Activated CD4-positive, alpha-beta T cell treated with anti-CD3 and anti-CD28 coated beads for 36 hours (primary cell): ENCODE measurements at regions not wholly inside any gene's neighbourhood (a gene's known extent, or its start where the extent isn't known, plus 50 kb on each side); places are given as distances from the start of the nearest gene placed in this dataset.

Source experiments
- ATAC-seq: fragments of 200-7000 bp; cut with Tn5 transposase; one replicate; pipeline ENCODE4 v1.10.0; 2021; ENCODE audit warnings: mild to moderate bottlenecking, moderate library complexity
- CTCF ChIA-PET: fragments of 350-600 bp; sonication (Branson Sonifier 250); formaldehyde crosslinking; loops from one replicate; lab custom pipeline; 2021; ENCODE audit warnings: antibody characterized with exemption; lab: Charles Lee
- POLR2A ChIA-PET: fragments of 350-600 bp; sonication (Branson Sonifier 250); formaldehyde crosslinking; loops from one replicate; lab custom pipeline; 2021; ENCODE audit warnings: antibody characterized with exemption, inconsistent platforms; lab: Charles Lee
- DNase-seq: peaks from one replicate; pipeline ENCODE4 v3.0.0-alpha.2; 2020
- H3K27ac Mint-ChIP-seq: one replicate; pipeline ENCODE4 v1.8.0; 2021; ENCODE audit warnings: mixed read lengths
- H3K27me3 Mint-ChIP-seq: one replicate; pipeline ENCODE4 v1.8.0; 2021; ENCODE audit warnings: mixed read lengths
- H3K36me3 Mint-ChIP-seq: one replicate; pipeline ENCODE4 v1.8.0; 2021; ENCODE audit warnings: low read depth, mixed read lengths
- H3K4me1 Mint-ChIP-seq: one replicate; pipeline ENCODE4 v1.8.0; 2021; ENCODE audit warnings: mixed read lengths
- H3K4me3 Mint-ChIP-seq: one replicate; pipeline ENCODE4 v1.8.0; 2021; ENCODE audit warnings: mild to moderate bottlenecking, moderate library complexity, mixed read lengths
- H3K9me3 Mint-ChIP-seq: one replicate; pipeline ENCODE4 v1.8.0; 2021; ENCODE audit warnings: low read depth, mixed read lengths
- intact Hi-C, 2 experiments: fragments of 100-400 bp; cut with DNase I in 1 of 2; cut with micrococcal nuclease in 1 of 2; formaldehyde crosslinking; loops; one replicate each; pipeline versions ENCODE4 v1.14.2 to v1.15.1; 2022 to 2024; cut with DNase I, micrococcal nuclease

- Mint-ChIP-seq H3K27me3 (no peaks in the 10 kb centered on the region), H3K4me3 (no peak overlapping the region), H3K36me3 (no peaks in the 10 kb centered on the region), H3K9me3 (no peaks in the 10 kb centered on the region), H3K27ac (no peak overlapping the region), H3K4me1 (no peaks in the 10 kb centered on the region)
- DNase-seq (no peak), ATAC-seq (no peak)
- POLR2A ChIA-PET, result no interaction called here
- intact Hi-C loops, result no loop called here
- CTCF ChIA-PET, result no interaction called here
Measured at GRCh38 chr9:111144741-111145140, 106.5 kb upstream of the LPAR1 start.

GRCh38 chr9:111136180-111136579, 97.9 kb upstream of the LPAR1 start:
- Mint-ChIP-seq H3K9me3 (peaks cover 7% of the 10 kb centered on the region), H3K27me3 (no peaks in the 10 kb centered on the region), H3K4me1 (no peaks in the 10 kb centered on the region), H3K4me3 (no peak overlapping the region), H3K36me3 (no peaks in the 10 kb centered on the region), H3K27ac (no peak overlapping the region)
- intact Hi-C loops, result no loop called here
- ChIA-PET CTCF (no interaction called here), POLR2A (no interaction called here)
- no peak for ATAC-seq
- no peak for DNase-seq

- no peak overlapping the region for H3K27ac Mint-ChIP-seq
Measured at GRCh38 chr9:111131211-111131610, 92.9 kb upstream of the LPAR1 start.

GRCh38 chr9:111120526-111120925, 82.3 kb upstream of the LPAR1 start:
- no peak for ATAC-seq
- H3K27ac Mint-ChIP-seq, result no peak overlapping the region
- no peaks in the 10 kb centered on the region for H3K27me3 Mint-ChIP-seq
- CTCF ChIA-PET, result interaction anchor here (1.3 kb wide), 1 partner anchor 13 kb away, joined by 3 read pairs; no protein-coding TSS in a partner anchor
- H3K36me3 Mint-ChIP-seq, result no peaks in the 10 kb centered on the region
- no peaks in the 10 kb centered on the region for H3K9me3 Mint-ChIP-seq
- no peaks in the 10 kb centered on the region for H3K4me1 Mint-ChIP-seq
- no peak for DNase-seq
- intact Hi-C loops, result no loop called here
- POLR2A ChIA-PET, result no interaction called here
- H3K4me3 Mint-ChIP-seq, result no peak overlapping the region

More at GRCh38 chr9:111131211-111131610, 92.9 kb upstream of the LPAR1 start:
- Mint-ChIP-seq H3K9me3 (peaks cover 7% of the 10 kb centered on the region), H3K4me1 (no peaks in the 10 kb centered on the region), H3K36me3 (no peaks in the 10 kb centered on the region), H3K4me3 (no peak overlapping the region), H3K27me3 (no peaks in the 10 kb centered on the region)
- DNase-seq (no peak), ATAC-seq (no peak)
- CTCF ChIA-PET, result interaction anchor here (0.5 kb wide), 1 partner anchor 1392 kb away, joined by 4 read pairs; no protein-coding TSS in a partner anchor
- intact Hi-C loops, result no loop called here
- POLR2A ChIA-PET, result no interaction called here

GRCh38 chr9:111118256-111118948, 80.1 kb upstream of the LPAR1 start:
- Mint-ChIP-seq H3K36me3 (no peaks in the 10 kb centered on the region), H3K9me3 (no peaks in the 10 kb centered on the region), H3K4me3 (no peak overlapping the region), H3K4me1 (no peaks in the 10 kb centered on the region), H3K27ac (no peak overlapping the region), H3K27me3 (no peaks in the 10 kb centered on the region)
- intact Hi-C loops, result no loop called here
- no peak for ATAC-seq
- CTCF ChIA-PET, result interaction anchor here (1.0 kb wide), 1 partner anchor 36 kb away, joined by 4 read pairs; no protein-coding TSS in a partner anchor
- DNase-seq, result no peak
- POLR2A ChIA-PET, result no interaction called here

- ChIA-PET POLR2A (no interaction called here), CTCF (interaction anchor here (1.1 kb wide), 1 partner anchor 20 kb away, joined by 3 read pairs; no protein-coding TSS in a partner anchor)
- ATAC-seq (no peak), DNase-seq (no peak)
- no peak overlapping the region for H3K27ac Mint-ChIP-seq
- H3K4me3 Mint-ChIP-seq, result no peak overlapping the region
- intact Hi-C loops, result no loop called here
- H3K4me1 Mint-ChIP-seq, result no peaks in the 10 kb centered on the region
- no peaks in the 10 kb centered on the region for H3K27me3 Mint-ChIP-seq
- H3K9me3 Mint-ChIP-seq, result no peaks in the 10 kb centered on the region
- H3K36me3 Mint-ChIP-seq, result no peaks in the 10 kb centered on the region
Measured at GRCh38 chr9:111114486-111114885, 76.2 kb upstream of the LPAR1 start.

GRCh38 chr9:111113712-111114111, 75.4 kb upstream of the LPAR1 start:
- no peaks in the 10 kb centered on the region for H3K9me3 Mint-ChIP-seq
- no peak overlapping the region for H3K27ac Mint-ChIP-seq
- ATAC-seq (no peak), DNase-seq (no peak)
- no peaks in the 10 kb centered on the region for H3K36me3 Mint-ChIP-seq
- intact Hi-C loops, result no loop called here
- ChIA-PET CTCF (interaction anchor here (1.0 kb wide), 1 partner anchor 186 kb away, joined by 3 read pairs; no protein-coding TSS in a partner anchor), POLR2A (no interaction called here)
- no peak overlapping the region for H3K4me3 Mint-ChIP-seq
- H3K27me3 Mint-ChIP-seq, result no peaks in the 10 kb centered on the region
- no peaks in the 10 kb centered on the region for H3K4me1 Mint-ChIP-seq

GRCh38 chr9:111110805-111111204, 72.5 kb upstream of the LPAR1 start:
- Mint-ChIP-seq H3K27ac (no peak overlapping the region), H3K4me1 (no peaks in the 10 kb centered on the region), H3K4me3 (no peak overlapping the region), H3K36me3 (no peaks in the 10 kb centered on the region), H3K9me3 (no peaks in the 10 kb centered on the region), H3K27me3 (no peaks in the 10 kb centered on the region)
- POLR2A ChIA-PET, result no interaction called here
- no peak for DNase-seq
- no peak for ATAC-seq
- CTCF ChIA-PET, result no interaction called here
- intact Hi-C loops, result no loop called here

- no peak for DNase-seq
- Mint-ChIP-seq H3K9me3 (no peaks in the 10 kb centered on the region), H3K36me3 (no peaks in the 10 kb centered on the region), H3K4me1 (no peaks in the 10 kb centered on the region), H3K27me3 (no peaks in the 10 kb centered on the region), H3K4me3 (no peak overlapping the region), H3K27ac (no peak overlapping the region)
- no peak for ATAC-seq
- intact Hi-C loops, result no loop called here
- ChIA-PET CTCF (no interaction called here), POLR2A (no interaction called here)
Measured at GRCh38 chr9:111108946-111109345, 70.7 kb upstream of the LPAR1 start.

- CTCF ChIA-PET, result no interaction called here
- H3K4me1 Mint-ChIP-seq, result no peaks in the 10 kb centered on the region
- intact Hi-C loops, result no loop called here
- H3K36me3 Mint-ChIP-seq, result no peaks in the 10 kb centered on the region
- POLR2A ChIA-PET, result no interaction called here
- H3K27ac Mint-ChIP-seq, result no peak overlapping the region
- H3K27me3 Mint-ChIP-seq, result no peaks in the 10 kb centered on the region
- DNase-seq, result no peak
- H3K4me3 Mint-ChIP-seq, result no peak overlapping the region
- H3K9me3 Mint-ChIP-seq, result no peaks in the 10 kb centered on the region
- no peak for ATAC-seq
Measured at GRCh38 chr9:111107141-111107540, 68.9 kb upstream of the LPAR1 start.

GRCh38 chr9:111106202-111106601, 67.9 kb upstream of the LPAR1 start:
- CTCF ChIA-PET, result no interaction called here

GRCh38 chr9:111102793-111103464, 64.7 kb upstream of the LPAR1 start:
- Mint-ChIP-seq H3K4me3 (no peak overlapping the region), H3K27ac (no peak overlapping the region), H3K4me1 (no peaks in the 10 kb centered on the region), H3K9me3 (no peaks in the 10 kb centered on the region), H3K27me3 (no peaks in the 10 kb centered on the region), H3K36me3 (no peaks in the 10 kb centered on the region)
- ATAC-seq, result no peak
- POLR2A ChIA-PET, result no interaction called here
- intact Hi-C loops, result no loop called here
- CTCF ChIA-PET, result no interaction called here
- DNase-seq, result no peak

More at GRCh38 chr9:111106202-111106601, 67.9 kb upstream of the LPAR1 start:
- intact Hi-C loops, result no loop called here
- H3K9me3 Mint-ChIP-seq, result no peaks in the 10 kb centered on the region
- H3K36me3 Mint-ChIP-seq, result no peaks in the 10 kb centered on the region
- H3K27ac Mint-ChIP-seq, result no peak overlapping the region
- H3K4me3 Mint-ChIP-seq, result no peak overlapping the region
- DNase-seq, result no peak
- H3K4me1 Mint-ChIP-seq, result no peaks in the 10 kb centered on the region
- ATAC-seq, result no peak
- no peaks in the 10 kb centered on the region for H3K27me3 Mint-ChIP-seq
- POLR2A ChIA-PET, result no interaction called here
